ENCODE measurements at regions not wholly inside any gene's neighbourhood (a gene's known extent, or its start where the extent isn't known, plus 50 kb on each side); places are given as distances from the start of the nearest gene placed in this dataset.
"Not testable (repeated sequence)": the region's sequence is repeated elsewhere in the genome, so short reads cannot be mapped to it uniquely, and the experiment has no call there.

DNA sequence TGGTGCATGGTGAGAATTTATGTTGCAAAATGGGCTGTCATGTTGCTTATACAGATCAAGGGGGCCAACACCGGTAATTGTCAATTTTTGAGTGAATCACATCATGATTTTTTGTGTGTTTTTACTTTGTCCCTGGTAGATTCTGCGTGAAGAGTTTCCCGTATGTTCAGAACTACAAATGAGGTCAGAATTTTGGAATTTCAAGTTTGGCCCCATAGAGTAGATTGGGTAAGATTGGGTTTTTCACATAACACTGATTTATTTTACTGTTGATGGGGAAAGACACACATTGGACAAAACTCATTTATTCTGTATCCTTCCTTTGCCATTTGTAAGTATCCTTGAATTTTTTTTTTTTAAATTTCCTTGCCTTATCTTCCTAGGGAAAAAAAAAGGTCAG lies 158.5 kb upstream of the MXRA5 start:
- DNase-seq, result no peak

DNA sequence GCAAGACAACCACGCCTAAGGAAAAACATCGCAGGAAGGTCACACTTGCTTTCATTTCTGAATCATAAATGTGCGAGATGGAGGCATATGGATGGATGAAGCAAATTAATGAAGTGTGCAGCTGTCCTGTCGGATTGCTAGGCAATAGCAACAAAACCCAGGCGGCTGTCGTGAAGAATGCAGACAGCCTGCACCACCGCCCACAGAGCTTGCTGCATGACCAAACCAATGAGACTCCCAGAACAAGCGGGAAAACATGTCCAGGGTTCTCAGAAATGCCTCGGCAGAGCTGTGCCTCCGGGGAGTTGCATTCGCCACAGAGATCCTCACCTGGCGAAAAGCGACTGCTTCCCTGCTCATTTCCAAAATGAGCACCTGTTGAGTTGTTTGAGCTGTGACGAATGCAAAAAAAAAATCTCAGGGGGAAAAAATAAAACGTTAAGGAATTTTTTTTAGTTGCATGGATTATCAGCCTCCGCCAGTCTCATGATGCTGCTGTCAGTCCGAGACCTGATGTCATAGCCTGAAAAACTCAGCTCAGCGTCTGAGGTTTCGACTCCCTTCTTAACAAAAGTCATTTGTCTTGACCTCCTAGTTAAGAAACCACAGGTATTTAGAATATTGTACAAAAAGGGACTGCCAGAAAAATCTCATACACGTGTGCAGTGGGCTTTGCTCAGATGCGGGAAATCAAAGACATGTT lies 155.5 kb upstream of the MXRA5 start:
- no peak for DNase-seq

DNA sequence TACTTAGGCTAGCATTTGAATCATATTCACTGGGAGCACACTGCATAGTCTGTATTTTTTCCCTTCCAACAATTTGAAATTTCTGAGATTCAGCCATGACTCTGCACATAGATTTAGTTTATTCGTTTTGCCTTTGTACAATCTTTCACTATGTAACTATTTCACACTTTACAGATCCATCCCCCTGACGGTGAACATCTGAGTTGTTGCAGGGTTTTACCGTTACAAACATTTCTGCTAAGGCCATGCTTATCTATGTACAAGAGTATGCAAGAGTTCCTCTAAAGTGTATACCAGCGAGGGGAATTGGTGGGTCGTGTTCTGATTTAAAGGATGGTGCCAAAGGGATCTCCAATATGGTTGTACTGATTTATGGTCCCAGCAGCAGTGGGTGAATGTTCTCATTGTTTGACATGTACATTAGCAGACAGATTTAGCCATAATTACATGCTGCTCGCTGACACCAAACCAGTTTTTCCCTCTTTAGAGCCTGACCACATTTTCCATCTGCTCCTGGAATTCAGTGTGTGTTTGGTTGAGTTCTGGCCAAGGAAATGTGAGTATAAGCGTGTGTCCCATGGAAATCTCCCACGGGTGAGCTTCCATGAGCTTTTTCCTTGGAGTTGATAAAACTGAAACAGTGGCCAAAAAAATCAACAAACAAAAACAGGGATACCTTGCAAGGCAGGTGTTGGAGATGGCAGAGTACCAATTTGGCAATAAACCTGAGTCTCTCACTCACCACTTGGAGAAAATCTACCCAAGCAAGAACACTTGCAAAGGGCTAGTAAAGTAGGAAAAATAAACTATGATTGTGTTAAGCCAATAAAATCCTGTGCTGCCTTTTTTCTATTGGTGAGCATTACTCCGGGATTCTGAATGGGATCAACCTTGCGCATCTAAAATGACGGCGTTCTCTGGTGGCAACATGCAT lies 149.7 kb upstream of the MXRA5 start:
- not testable (repeated sequence) for DNase-seq

DNA sequence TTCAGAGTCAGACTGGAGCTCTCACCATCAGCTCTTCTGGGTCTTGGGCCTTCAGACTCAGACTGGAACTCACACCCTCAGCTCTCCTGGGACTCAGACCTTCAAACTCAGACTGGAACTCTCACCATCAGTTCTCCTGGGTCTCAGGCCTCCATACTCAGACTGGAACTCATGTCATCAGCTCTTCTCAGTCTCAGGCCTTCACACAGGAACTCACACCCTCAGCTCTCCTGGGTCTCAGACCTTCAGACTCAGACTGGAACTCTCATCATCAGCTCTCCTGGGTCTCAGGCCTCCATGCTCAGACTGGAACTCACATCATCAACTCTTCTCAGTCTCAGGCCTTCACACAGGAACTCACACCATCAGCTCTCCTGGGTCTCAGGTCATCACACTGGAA lies 147.2 kb upstream of the MXRA5 start:
- no peak for DNase-seq

DNA sequence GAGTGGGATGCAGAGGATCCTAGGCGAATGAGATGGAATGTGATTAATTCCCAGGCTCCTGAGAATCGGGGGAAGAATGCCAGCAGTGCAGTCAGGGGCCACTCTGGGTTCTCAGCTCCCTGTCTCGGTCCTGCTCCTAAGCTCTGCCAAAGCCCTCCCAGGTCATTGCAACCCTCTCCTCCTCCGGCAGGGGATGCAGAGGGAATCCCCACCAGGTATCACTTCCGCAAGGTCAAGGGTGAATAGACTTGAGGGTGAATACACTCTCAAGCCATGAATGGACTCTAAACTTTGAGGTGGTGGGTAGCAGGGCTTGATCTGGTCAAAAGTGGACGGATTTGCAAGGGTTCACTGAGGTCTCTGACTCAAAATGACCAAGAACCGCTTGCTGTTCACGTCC lies 139.3 kb upstream of the MXRA5 start:
- DNase-seq, result no peak

DNA sequence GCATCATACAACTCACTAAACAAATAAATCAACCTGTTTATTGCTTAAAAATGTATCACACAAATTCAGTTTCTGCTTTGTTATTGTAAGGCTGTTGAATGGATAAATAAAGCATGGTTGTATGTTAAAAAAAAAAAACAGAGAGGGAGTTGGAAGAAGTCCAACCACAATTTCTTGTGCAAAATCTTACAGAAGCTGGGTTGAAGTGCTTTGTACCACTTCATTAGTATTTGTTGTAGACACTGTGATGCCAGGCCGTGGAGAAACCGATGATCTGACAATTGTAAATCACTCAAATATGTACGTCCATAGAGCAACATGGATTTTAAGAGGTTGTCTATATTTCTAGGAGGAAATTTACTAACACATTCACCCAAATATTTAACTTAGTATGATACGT lies 132.6 kb upstream of the MXRA5 start:
- no peak for DNase-seq

DNA sequence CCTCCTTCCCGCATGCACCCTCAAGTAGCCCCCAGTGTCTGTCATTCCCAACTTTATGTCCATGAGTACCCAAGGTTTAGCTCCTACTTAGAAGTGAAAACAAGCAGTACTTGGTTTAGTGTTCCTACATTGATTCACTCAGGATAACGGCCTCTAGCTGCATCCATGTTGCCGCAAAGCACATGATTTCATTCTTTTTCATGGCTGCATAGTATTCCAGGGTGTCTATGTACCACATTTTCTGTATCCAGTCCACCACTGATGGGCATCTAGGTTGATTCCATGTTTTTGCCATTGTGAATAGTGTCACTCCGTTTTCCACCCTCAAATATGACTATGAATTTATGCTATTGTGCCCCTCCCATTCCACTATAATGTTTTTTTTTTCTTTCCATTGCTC lies 130.5 kb upstream of the MXRA5 start:
- no peak for DNase-seq

DNA sequence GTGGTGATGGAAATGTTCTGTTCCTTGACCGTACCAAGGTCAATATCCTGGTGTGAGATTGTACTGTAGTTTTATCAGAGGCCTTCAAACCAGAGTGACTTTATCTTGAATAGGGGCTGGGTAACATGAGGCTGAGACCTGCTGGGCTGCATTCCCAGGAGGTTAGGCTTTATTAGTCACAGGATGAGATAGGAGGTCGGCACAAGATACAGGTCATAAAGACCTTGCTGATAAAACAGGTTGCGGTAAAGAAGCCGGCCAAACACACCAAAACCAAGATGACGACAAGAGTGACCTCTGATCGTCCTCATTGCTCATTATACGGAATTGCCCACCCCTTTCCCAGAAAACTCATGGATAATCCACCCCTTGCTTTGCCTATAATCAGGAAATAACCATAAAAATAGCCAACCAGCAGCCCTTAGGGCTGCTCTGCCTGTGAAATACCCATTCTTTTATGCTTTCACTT lies 123.8 kb upstream of the MXRA5 start:
- DNase-seq, result not testable (repeated sequence)

DNA sequence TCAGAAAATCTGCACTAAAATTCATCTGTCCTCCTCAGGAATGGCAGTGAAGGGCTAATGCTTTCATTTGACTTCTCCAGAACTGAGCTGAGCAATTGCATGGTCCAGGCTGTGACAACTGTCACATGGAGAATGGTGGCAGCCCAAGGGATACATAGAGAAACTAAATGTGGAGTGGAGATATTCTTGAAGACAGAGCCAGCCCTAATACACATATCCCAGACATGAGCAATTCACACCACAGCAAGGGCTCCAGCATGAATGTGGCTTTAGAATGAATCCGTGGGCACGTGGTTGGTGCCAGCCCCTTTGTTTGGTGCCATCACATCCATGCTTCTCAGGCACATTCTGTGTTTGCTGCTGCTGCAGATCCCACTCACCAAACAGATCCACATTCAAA lies 121.6 kb upstream of the MXRA5 start:
- no peak for DNase-seq

DNA sequence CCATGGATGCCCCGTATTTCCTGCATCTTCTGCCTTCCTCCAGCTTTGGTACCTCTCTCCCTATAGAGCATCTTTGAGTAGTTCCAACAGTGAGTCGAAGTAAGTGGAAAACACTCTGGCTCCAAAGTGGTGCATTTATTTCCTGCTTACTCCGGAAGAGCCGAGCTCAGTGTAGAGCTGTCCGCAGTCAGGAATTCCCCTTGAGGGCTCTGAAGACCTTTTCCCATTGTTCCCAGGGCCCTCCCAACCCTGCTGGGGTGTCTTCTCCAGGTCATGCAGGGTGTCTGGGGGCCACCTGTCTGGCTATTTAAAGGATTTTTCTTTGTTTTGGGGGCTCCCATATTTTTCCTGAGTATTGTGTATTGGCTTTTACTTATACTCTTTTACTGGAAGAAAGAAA lies 118.6 kb upstream of the MXRA5 start:
- DNase-seq, result no peak

DNA sequence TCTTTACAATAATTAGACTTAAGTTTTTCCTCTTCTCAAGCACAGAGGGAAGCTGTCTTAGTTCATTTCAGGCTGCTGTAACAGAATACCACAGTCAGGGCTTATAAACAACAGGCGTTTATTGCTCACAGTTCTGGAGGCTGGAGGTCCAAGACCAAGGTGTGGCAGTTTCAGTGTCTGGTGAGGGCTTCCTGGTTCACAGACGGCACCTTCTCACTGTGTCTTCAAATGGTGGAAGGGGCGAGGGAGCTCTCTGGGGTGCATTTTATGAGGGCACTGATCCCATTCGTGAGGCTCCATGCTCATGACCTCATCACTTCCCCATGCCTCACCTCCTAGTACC lies 115.7 kb upstream of the MXRA5 start:
- no peak for DNase-seq

DNA sequence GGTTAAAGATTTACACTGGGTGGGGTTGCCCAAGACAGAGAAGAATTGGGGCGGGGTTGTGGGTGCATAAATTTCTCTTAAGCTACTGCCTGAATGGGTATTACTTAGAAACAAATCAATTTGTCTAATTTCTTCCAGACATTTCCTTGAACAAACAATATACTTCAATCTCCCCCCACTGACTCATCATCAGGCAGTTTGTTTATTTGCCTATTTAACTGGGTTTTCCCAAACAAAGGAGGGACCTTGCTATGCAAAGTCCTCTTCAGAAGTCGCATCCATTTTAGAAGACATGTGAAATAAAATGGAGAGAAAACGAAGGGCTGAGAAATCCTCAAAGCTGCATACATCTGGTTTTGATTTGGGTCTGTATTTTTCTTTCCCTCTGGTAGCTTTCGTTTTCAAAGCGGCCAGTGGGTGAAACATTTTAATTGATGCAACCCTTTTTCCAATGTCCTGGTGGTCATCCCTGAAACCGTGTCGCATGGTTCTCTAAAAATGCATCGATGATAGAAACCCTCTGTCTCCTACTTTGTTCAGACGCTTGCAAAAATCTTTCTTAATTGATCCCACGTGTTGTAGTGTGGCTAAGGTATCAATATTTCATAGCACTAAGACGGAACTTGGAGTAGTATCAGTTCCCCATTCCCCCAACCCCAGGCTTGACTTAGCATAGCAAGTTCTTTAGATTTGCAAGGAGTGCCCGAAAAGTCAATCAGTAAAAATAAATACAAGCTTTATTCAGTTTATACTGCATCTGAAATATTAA lies 115.1 kb upstream of the MXRA5 start:
- no peak for DNase-seq

DNA sequence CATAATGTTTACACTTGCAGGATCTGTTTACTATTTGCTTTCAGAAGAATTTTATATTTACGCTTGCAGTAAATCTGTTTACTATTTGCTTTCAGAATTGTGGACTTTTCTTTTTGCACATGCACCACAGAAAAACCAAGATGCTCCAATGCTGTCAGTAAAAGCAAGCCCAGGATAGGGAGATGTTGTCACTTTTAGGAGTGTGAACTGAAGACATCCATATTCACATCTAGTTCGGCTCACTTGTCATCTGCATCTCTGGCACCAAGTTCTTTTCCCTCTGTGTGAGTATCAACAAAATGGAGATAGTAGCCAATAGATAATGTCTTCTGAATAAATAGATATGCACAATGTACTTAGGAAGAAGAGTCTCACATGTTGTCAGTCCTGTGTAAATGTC lies 109.3 kb upstream of the MXRA5 start:
- no peak for DNase-seq

DNA sequence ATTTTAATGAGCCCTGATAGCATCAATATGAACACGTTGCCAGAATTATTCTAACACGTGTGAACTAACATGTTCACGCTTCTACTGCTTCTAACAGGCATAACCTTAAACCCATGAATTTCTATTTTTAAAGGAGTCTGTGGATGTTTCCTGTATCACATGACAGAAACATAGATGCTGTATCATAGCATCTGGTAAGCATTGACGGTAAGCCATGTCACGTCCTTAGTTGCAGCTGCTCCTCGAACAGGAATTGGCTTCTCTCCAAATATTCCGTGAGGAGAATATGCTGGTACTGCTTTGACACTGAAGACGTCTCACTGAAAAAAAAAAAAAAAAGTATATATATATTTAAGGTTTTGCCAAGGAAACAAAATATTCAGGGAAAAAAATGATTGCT lies 105.1 kb upstream of the MXRA5 start:
- DNase-seq, result no peak

DNA sequence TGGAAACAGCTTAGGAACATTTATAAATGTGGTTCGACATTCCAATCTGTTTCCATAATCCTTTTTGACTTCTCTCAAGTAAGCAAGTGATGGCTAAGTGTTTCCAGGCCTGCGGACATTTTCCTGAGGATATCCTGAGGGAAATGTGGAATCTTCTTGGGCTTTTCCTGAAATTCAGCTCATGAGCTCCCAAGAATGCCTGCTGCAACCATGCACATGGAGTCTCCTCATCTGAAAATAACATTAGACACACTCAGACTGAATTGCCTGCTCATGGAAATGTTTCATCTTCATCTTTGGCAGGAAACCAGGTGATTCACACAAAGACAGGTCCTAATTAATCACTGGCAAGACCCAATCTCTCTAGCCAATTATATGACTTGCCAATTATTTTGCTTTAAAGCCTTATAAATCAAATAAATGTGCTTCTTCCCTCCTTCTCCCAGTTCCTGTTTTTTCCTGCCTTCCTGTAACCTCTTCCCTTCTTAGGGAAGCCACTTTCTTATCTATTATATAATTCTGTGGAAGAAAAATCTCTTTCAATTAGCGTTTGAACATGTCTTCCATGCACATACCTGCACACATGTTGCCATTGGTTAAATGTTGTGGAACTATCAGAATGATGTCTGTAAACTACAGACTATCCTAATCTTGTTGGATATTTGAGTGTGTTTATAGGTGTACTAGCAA lies 104.6 kb upstream of the MXRA5 start:
- no peak for DNase-seq

DNA sequence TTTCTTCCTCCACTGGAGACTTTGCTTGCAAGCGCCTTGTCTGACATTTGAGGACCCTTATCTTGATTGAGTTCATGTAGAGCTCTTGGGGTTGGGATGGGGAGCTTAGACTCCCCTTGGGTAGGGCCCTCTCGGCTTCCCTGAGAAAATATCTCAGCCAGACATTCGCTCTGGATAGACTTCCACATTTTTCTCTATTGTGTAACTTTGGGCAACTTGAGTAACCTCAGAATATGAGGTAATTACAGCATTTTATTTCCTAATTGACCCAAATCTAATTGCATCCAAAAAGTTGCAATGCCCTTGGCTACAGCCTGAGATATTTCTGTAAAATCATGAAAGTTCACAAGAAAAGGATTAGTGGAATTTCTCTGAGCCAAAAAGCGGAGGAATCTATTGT lies 102.8 kb upstream of the MXRA5 start:
- no peak for DNase-seq

DNA sequence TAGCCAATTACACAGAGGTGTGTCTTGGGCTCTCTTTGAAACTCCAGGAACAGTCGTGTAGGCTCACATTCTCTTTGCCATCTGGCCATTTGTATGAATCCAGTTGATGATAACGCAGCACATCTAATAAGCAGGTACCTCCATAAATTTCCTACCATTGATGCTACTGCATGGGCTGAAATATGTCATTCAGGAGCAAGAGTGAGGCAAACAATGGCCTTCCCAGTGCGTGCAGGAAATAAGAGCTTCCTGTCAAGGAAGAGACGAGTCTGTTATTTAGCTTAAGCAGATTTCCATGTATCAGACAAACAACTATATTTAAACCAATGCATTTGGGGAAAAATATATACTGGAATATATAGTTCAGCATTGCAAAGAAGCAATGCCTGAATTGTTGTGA lies 102.1 kb upstream of the MXRA5 start:
- DNase-seq, result no peak

DNA sequence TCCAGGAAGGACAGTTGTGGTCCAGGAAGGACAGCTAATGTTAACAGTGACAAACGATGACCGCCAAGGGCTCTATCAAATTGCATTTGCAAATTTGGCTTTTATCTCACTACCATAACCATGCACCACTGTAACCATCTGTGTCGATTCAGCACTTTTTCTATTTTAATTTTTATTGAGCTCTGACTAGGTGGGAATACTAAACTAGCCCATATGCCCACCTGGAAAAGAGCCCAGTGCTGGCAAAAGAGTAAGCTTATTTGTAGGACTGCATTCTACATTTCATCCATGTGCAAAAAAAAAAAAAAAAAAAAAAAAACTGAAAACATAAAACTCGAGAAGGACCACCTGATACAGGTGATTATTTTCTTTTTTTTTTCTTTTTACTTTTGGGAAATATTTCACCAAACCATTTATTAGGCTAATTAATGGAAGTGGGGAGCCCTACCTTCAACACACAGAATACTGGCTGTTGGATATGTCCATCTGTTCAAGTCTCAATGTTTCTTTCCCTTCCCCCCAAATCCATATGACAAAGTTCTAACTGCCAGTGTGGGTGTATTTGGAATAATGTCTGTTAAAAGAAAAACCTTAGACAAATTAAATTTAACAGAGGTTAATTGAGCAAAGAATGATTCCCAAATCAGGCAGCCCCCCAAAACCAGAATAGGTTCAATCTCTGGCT lies 99.5 kb upstream of the MXRA5 start:
- DNase-seq, result no peak

DNA sequence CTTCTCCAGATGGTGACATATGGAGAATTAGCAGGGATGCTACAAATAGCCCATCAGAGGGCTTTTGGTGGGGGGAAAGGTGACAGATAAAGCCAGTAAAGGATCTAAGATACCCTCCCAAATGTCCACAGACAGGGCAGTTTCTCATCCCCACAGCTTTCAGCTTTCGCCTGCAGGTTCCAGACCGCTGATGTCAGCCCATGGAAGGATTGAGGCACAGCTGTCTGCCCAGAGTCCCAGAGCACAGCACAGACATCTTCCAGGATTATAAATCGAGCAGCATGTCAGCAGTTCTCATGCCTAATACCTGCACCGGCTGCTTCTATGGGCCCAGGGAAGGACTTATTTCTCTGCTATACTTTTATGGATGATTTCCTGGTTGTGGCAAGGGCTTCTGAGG lies 96.7 kb upstream of the MXRA5 start:
- no peak for DNase-seq

DNA sequence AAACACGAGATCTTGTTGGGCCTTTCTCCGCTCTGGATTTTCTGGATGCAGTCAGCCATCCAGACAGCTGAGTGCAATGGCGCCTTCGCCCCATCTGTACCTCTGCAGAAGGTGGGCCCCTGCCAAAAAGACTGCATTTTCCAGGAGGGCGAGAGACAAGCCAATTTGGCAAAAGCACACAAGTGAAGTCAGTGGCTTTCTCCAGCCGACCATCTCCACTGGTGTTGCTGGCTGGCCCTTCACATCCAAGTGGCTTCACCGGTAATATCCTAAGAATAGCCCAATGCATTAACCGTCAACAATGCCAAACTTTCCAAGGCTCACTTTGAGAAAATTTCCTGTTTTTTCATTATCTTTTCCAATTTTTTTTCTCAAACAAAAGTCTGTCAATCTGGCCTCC lies 96.2 kb upstream of the MXRA5 start:
- no peak for DNase-seq

DNA sequence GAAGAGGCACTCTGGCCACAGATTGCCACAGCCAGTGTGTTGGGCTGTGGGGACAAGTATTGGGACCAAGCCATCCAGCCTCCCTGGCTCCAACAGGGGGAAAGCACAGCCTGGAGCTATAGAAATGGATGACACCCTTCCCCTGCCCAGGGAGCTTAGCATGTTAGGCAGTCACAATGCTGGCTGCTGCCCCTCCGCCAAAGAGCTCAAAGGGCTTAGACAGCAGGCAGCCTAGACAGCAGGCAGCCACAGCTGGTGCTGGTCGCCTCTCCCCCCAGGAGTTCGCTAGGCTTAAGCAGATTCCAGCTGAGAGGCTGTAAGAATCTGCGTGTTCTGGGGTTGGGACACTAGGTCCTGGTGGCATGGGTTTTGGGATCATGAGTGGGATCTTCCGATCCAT lies 94.5 kb upstream of the MXRA5 start:
- no peak for DNase-seq

DNA sequence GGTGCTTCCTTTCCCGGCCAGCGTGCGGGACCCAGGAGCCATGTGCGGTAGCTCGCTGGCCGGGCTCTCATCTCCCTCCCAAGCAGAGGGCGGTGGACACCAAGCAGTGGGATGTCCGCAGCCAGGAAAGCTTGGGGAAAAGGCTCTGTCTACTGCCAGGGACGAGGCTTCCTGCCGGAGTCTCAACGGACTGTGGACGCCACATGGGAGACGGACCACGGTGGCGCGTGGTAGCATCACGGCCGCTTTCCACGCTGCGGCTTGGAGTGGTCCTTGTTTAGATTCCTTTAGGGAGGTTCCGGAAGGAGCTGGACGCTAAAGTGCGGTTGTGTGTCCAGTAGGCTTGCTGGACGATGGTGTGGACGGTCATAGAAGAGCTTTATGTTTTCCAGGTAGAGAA lies 89.5 kb upstream of the MXRA5 start:
- not testable (repeated sequence) for DNase-seq

DNA sequence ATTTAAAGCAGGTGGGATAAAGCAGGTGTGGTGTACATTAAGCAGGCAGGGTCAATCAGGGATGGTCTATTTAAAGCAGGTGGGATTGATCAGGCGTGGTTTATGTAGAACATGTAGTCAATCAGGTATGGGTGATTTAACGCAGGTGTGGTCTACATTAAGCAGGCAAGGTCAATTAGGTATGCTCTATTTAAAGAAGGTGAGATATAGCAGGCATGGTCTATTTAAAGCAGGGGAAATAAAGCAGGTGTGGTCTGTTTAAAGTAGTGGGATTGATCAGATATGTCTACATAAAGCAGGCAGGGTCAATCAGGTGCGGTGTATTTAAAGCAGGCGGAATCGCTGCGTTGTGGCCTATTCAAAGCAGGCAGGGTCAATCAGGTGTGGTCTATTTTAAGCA lies 88.6 kb upstream of the MXRA5 start:
- DNase-seq, result no peak
